ENCODE measurements at regions not wholly inside any gene's neighbourhood (a gene's known extent, or its start where the extent isn't known, plus 50 kb on each side); places are given as distances from the start of the nearest gene placed in this dataset.
"Not testable (repeated sequence)": the region's sequence is repeated elsewhere in the genome, so short reads cannot be mapped to it uniquely, and the experiment has no call there.

- DNase-seq, result no peak
These were observed 183.8 kb upstream of the EYA4 start for GRCh38 chr6:133057352-133057751.

GRCh38 chr6:133062077-133062476, 179.1 kb upstream of the EYA4 start:
- no peak for DNase-seq

GRCh38 chr6:133062696-133063306, 178.4 kb upstream of the EYA4 start:
- no peak for DNase-seq

GRCh38 chr6:133067960-133068359, 173.2 kb upstream of the EYA4 start:
- DNase-seq, result no peak

DNA sequence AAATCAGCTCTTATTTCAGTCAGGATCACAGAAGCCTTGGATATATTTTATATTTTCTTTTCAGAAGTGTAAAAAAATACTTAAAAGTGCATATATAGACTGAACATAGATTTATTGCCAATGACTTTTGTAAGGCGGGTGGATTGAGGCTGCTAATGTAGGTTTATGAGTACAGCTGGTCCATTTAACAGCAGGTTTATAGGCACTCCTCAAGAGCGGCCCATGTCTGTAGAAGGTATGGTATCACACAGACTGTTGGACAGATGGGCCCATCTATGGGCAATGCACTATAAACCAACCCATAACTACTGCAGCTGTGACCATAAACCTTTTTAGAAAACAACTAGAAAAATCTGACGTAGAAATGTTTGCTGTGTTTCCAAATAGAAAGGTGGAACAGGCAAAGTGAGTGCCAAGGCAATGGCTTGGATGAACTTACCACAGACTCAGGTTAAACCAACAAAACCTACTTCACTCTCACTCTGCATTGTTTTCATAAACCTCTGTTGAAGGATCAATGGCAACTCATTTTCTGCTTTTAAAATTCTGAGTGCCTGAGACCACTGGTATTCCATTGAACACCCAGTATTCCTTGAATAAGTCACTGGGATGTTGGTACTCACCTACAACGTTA, 170.6 kb upstream of the EYA4 start:
- no peak for DNase-seq

DNA sequence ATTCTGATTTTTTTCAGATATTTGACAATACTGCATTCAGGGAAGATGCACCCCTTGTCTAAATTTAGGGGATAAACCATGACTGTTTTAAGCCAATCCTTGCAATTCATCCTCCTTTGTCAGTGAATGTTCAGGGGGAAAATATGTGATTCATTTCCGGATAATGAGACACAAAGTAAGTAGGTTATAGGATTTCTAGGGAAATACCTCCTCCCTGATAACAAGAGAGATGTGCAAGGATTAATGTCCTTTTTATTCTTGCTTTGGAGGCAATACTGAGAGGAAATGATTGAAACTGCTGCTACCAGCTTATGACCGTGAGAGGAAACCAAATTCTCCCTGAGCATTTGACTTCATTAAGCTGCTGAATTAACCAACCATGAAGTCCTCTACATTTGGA, 161.3 kb upstream of the EYA4 start:
- DNase-seq, result no peak

GRCh38 chr6:133083248-133083967, 157.7 kb upstream of the EYA4 start:
- DNase-seq, result no peak

- DNase-seq, result no peak
These were observed 155.7 kb upstream of the EYA4 start for GRCh38 chr6:133085471-133085870.

DNA sequence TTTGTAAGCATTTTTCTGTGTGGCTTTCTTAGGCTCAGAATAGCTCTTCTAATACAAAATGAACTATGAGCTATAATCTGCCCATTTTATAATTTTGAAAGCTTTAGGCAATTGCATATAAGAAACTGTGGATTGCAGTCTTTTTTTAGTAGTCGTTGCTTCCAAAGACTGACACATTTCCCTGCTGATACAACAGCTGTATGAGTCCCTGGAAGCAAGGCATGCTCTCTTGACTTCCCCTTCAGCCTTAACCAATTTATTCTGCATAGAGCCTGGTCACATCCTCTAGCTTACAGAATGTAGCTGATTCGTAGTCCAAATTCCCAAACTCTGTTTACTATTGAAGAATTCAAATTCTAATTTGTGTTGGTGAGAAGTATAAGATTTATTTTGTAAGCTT, 155.3 kb upstream of the EYA4 start:
- DNase-seq, result no peak

DNA sequence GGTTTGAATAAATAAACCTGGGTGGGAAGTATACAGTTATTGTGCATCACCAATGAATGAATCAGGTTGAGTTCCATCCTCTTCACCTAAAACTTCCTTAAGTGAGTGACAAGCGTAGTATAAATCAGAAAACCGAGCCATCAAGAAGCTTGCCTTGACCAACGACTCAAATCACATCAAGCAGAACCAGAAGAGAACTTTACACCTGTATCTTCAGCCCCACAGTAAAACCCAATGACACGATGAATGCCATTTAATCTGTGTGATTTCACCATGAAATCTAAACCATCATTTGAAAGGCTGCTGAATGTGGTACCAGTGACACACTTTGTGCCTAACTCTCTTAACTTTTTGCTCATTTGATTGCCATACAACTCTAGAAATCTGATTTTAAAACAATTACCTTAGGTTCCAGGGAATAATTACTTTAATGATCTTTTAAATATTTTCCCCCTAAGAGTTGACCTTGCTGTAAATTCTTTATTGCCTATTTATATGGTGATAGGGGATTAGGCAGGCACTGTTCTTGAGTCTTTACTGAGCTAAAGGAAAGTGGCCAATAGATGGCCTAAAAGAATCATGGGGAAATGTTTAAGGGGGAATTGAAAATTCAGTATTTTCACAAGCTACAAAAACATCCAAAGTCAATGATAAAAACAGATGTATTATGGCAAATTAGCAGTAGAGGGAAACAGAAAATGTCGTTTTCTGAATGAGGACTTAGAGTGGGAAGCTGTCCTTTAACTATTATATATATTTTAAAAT, 152.0 kb upstream of the EYA4 start:
- DNase-seq, result no peak

DNA sequence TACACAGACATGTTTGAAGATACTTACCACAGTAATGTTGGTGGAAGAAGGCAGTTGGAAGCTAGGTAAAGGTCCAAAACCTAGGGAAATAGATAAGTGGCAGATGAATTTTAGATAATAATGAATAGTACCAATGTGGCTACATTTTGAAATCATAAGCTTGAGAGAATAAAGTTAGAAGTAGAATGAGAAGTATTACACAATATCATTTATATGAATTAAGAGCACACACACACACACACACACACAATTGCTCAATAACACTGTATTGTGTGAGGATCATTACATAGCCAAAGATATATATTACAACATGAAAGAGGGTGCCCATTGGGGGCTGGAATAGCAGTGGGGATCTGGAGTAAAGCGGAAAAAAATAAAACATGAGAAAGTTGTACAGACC, 149.0 kb upstream of the EYA4 start:
- no peak for DNase-seq

DNA sequence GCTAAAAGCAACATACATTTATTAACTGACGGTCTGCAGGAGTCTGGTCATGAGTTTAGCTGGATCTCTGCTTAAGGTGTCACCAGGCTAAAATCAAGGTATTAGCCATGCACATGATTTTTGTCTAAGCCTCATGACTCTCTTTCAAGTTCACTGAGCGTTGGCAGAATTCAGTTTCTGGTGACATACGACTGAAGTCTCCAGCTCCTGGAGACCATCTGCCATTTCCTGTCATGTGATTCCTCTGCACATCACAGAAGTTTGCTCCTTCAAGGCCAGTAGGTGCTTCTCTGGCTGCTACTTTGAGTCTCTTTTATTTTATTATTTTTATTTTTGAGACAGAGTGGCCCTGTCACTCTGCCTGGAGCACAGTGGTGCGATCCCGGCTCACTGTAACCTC, 148.4 kb upstream of the EYA4 start:
- DNase-seq, result no peak

DNA sequence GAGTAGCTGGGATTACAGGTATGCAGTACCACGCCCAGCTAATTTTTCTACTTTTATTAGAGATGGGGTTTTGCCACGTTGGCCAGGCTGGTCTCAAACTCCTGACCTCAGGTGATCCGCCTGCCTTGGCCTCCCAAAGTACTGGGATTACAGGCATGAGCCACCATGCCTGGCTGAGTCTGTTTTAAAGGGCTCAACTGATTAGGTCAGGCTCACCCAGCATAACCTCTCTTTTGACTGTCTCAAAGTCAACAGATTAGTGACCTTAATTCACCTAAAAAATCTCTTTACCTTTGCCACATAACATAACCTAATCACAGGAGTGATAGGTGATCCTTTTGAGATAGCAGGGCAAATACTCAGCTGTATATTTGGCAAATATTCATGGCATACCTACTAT, 147.9 kb upstream of the EYA4 start:
- not testable (repeated sequence) for DNase-seq

GRCh38 chr6:133093956-133094355, 147.2 kb upstream of the EYA4 start:
- DNase-seq, result no peak

- no peak for DNase-seq
These were observed 143.9 kb upstream of the EYA4 start for GRCh38 chr6:133097208-133097607.

- no peak for DNase-seq
These were observed 141.6 kb upstream of the EYA4 start for GRCh38 chr6:133099573-133099972.

GRCh38 chr6:133100865-133101264, 140.3 kb upstream of the EYA4 start:
- DNase-seq, result no peak

GRCh38 chr6:133101790-133102189, 139.4 kb upstream of the EYA4 start:
- no peak for DNase-seq

DNA sequence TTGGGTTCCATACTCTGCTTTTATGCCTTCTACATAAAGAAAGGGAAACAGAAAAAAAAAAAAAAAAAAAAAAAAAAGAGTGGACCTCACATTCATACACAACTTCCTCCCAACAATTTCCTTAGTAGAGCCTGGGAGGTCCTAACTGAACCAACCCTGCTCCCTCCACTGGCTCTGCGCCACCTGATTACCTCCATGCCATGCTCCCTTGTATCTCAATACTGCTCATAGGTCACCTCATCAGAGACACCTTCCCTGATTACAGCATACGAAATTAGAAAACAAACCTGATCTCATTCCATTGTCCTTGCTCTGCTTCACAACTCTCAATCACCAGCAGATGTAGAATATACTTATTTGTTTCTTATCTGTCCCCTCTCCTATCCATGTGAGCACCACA, 134.2 kb upstream of the EYA4 start:
- no peak for DNase-seq

- DNase-seq, result no peak
These were observed 132.7 kb upstream of the EYA4 start for GRCh38 chr6:133108419-133108818.

- no peak for DNase-seq
These were observed 126.2 kb upstream of the EYA4 start for GRCh38 chr6:133114973-133115372.

DNA sequence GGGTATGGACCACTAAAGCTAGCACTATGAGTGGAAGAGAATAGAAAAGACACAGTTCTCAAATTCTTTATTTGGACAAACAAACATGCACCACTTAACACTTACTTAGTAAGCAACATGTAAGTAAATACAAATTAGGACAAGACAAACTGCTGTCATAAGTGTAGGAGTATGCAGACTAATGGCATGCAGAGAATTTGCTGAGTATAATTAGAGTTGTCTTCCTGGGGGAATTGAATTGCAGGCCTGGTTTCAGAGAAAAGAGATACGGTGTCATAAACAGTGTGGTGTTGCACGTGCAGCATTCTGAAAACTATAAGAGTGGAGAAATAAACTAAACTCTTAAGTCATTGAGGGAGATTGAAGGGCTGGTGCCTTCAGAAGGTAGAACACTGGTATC, 125.2 kb upstream of the EYA4 start:
- no peak for DNase-seq

DNA sequence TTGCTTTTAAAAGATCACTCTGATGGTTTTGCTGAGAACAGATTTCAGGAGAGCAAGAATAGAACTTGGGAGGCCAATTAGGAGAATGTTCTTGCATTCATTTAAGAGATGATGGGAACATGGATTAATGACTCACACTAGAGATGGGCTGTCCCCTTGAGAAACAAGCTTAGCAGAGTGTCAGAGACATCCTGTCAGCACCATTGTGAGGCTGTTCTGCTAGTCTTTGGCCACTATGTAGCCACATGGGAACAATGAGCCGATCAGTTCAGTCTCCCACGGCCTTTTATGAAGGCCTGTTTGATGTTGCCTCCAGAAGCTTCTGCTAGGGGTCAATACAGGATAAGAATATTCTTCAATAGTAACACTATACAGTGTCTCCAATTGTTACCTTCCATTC, 113.0 kb upstream of the EYA4 start:
- DNase-seq, result no peak

DNA sequence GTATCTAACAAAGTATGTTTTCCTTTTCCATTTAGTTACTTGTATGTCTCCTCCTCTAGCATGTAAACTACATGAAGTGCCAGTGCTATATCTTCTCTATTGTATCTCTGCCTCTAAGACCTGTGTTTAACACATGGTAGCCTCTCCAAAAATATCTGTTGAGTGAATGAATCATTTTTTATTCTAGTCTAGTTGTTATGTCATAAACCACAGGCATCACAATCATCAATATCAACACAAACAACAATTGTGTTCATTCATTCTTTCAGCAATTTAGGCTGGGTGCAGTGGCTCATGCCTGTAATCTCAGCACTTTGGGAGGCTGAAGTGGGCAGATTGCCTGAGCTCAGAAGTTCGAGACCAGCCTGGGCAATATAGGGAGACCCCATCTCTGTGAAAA, 111.6 kb upstream of the EYA4 start:
- no peak for DNase-seq
